OCI-LY1 (cell line): ENCODE measurements at regions not wholly inside any gene's neighbourhood (a gene's known extent, or its start where the extent isn't known, plus 50 kb on each side); places are given as distances from the start of the nearest gene placed in this dataset.
"Not testable (repeated sequence)": the region's sequence is repeated elsewhere in the genome, so short reads cannot be mapped to it uniquely, and the experiment has no call there.

Source experiments
- H2AFZ ChIP-seq: fragments of 200-600 bp; sonication (generic), shearing (Covaris generic); 2 replicates; pipeline ENCODE4 v1.6.0; 2014; ENCODE audit warnings: antibody characterized with exemption, mild to moderate bottlenecking, low read length
- H3F3A ChIP-seq: fragments of 200-600 bp; sonication (generic), shearing (Covaris generic); 2 replicates; pipeline ENCODE4 v1.6.0; 2014; ENCODE audit warnings: mild to moderate bottlenecking, antibody characterized with exemption, low read length, moderate library complexity; ENCODE audit not compliant: insufficient read depth
- H3K27ac ChIP-seq: fragments of 200-600 bp; sonication (generic); 2 replicates; pipeline ENCODE4 v1.5.1; 2014; ENCODE audit warnings: low read length, mixed run types, mild to moderate bottlenecking, low read depth; ENCODE audit not compliant: poor library complexity, severe bottlenecking
- H3K27me3 ChIP-seq: fragments of 200-600 bp; sonication (generic); 2 replicates; pipeline ENCODE4 v1.6.0; 2014; ENCODE audit warnings: antibody characterized with exemption, mild to moderate bottlenecking, low read length, moderate library complexity; ENCODE audit not compliant: insufficient read depth
- H3K36me3 ChIP-seq: fragments of 200-600 bp; sonication (generic); 2 replicates; pipeline ENCODE4 v1.6.1; 2014; ENCODE audit warnings: mild to moderate bottlenecking, antibody characterized with exemption, low read length, moderate library complexity, mixed read lengths; ENCODE audit not compliant: insufficient read depth
- H3K4me1 ChIP-seq: fragments of 200-600 bp; sonication (generic); 2 replicates; pipeline ENCODE4 v1.5.1; 2014; ENCODE audit warnings: mild to moderate bottlenecking, low read length, moderate library complexity; ENCODE audit not compliant: insufficient read depth, severe bottlenecking
- H3K4me2 ChIP-seq: fragments of 200-600 bp; sonication (generic), shearing (Covaris generic); 2 replicates; pipeline ENCODE4 v1.6.1; 2014; ENCODE audit warnings: low read length
- H3K4me3 ChIP-seq: fragments of 200-600 bp; sonication (generic); 2 replicates; pipeline ENCODE4 v1.5.1; 2014; ENCODE audit warnings: low read length, low read depth, mild to moderate bottlenecking, mixed read lengths; ENCODE audit not compliant: poor library complexity, severe bottlenecking
- H3K79me2 ChIP-seq: fragments of 200-600 bp; shearing (Covaris generic); 2 replicates; pipeline ENCODE4 v1.6.1; 2016; ENCODE audit warnings: mixed run types, low read length, mixed read lengths; ENCODE audit not compliant: insufficient read depth
- H3K9ac ChIP-seq: fragments of 200-600 bp; sonication (generic), shearing (Covaris generic); 2 replicates; pipeline ENCODE4 v1.6.1; 2014; ENCODE audit warnings: mild to moderate bottlenecking, low read length, mixed read lengths
- H3K9me2 ChIP-seq: fragments of 200-600 bp; sonication (generic), shearing (Covaris generic); 2 replicates; pipeline ENCODE4 v1.6.1; 2014; ENCODE audit warnings: low read depth, mild to moderate bottlenecking, low read length, mixed read lengths
- H3K9me3 ChIP-seq: fragments of 200-600 bp; shearing (Covaris generic); 2 replicates; pipeline ENCODE4 v1.6.1; 2014; ENCODE audit warnings: low read length, mixed read lengths
- H4K20me1 ChIP-seq: fragments of 200-600 bp; sonication (generic), shearing (Covaris generic); 2 replicates; pipeline ENCODE4 v1.6.0; 2016; ENCODE audit warnings: mild to moderate bottlenecking, low read length; ENCODE audit not compliant: insufficient read depth
- CTCF ChIP-seq: fragments of 200-600 bp; sonication (generic), shearing (Covaris generic); IDR thresholded peaks from 2 replicates; pipeline ENCODE4 v1.5.1; 2017; ENCODE audit warnings: mild to moderate bottlenecking, antibody characterized with exemption, low read length, moderate library complexity, mixed read lengths
- EZH2 ChIP-seq: fragments of 200-600 bp; sonication (generic), shearing (Covaris generic); IDR thresholded peaks from 2 replicates; pipeline ENCODE4 v1.8.0; 2017; ENCODE audit warnings: borderline replicate concordance, mixed run types, mild to moderate bottlenecking, antibody characterized with exemption, low read length, moderate library complexity, mixed read lengths

DNA sequence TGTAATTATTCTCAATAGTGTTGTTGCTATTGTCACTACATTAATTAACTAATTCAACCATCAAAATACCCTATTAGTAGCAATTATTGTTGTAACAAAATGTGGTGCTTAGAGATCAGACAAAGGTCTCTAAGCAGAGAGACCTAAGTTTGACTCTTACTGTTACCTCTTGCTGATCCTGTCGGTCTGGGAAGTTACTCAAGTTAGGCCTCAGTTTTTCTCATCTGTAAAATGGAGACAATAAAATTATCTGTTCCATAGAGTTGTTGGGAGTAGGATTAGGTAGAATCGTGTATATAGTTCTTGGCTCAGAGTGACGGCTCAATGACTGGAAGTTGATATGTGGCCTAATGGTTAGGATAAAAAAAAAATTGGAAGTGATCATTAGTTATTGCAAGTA, 69.8 kb upstream of the ARL8B start:
- no peak overlapping the region for H3K9ac ChIP-seq
- no peak for TF ChIP-seq EZH2
- no peak for TF ChIP-seq CTCF
- no peaks in the 10 kb centered on the region for H3K79me2 ChIP-seq
- peaks cover 3% of the 10 kb centered on the region; the same call in 1 of the 2 replicates for H3K9me3 ChIP-seq
- no peaks in the 10 kb centered on the region; the same call in 1 of the 2 replicates for H3K27me3 ChIP-seq
- no peaks in the 10 kb centered on the region for H3K4me1 ChIP-seq
- H3K36me3 ChIP-seq, result no peaks in the 10 kb centered on the region
- no peaks in the 10 kb centered on the region for H4K20me1 ChIP-seq
- no peak overlapping the region for H3K27ac ChIP-seq
- no peak overlapping the region for H3K4me2 ChIP-seq
- H3F3A ChIP-seq, result no peaks in the 10 kb centered on the region
- H3K4me3 ChIP-seq, result no peak overlapping the region
- no peaks in the 10 kb centered on the region for H3K9me2 ChIP-seq
- no peak overlapping the region for H2AFZ ChIP-seq

DNA sequence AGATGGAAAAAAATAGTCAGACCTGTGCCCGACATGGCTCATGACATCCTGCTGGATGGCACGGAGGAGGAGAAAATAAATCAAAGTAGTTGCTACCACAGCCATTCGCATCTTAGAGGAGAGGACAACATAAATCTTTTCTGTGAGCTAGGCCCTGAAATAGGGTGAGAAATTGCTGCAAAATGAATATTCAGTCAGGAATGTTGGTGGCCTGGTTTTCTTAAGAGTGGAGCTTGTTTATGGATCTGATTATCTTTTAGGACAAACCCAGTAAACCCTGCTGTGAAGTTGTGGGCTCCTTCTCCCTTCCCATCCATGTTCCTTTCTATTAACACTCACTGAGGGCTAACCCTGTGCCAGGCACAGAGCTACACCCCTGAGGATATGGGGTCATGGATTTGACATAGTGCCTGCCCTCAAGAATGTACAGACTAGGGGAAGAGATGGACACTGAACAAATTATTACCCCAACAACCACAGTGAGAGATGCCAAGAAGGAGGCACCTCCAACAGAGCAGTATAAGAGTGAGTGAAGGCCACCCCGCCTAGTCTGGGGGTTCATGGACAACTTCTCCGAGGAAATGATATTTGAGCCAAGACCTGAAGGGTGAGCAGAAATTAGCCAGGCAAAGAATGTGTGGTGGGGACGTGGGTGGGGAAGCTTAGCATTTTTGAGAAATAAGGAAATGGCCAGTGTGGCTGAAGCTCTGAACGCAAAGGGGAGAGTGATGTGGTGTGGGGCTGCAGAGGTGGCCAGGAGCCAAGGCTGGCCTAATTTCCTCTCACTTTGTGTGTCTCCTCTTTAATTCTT, 68.9 kb upstream of the ARL8B start:
- H3K4me1 ChIP-seq, result no peaks in the 10 kb centered on the region
- H3F3A ChIP-seq, result no peaks in the 10 kb centered on the region
- no peak overlapping the region for H3K9ac ChIP-seq
- TF ChIP-seq EZH2, result no peak
- no peak for TF ChIP-seq CTCF
- H3K9me2 ChIP-seq, result no peaks in the 10 kb centered on the region
- no peak overlapping the region for H2AFZ ChIP-seq
- no peaks in the 10 kb centered on the region for H3K36me3 ChIP-seq
- H3K27me3 ChIP-seq, result no peaks in the 10 kb centered on the region
- no peak overlapping the region for H3K4me2 ChIP-seq
- H3K9me3 ChIP-seq, result no peaks in the 10 kb centered on the region
- no peaks in the 10 kb centered on the region for H4K20me1 ChIP-seq
- no peak overlapping the region for H3K27ac ChIP-seq
- no peaks in the 10 kb centered on the region for H3K79me2 ChIP-seq
- H3K4me3 ChIP-seq, result no peak overlapping the region

GRCh38 chr3:5054098-5054497, 68.0 kb upstream of the ARL8B start:
- Histone ChIP-seq H3K27ac (no peak overlapping the region), H3K27me3 (no peaks in the 10 kb centered on the region), H3K9ac (no peak overlapping the region), H3K4me2 (no peak overlapping the region), H3F3A (no peaks in the 10 kb centered on the region), H4K20me1 (no peaks in the 10 kb centered on the region), H3K79me2 (no peaks in the 10 kb centered on the region), H3K9me2 (no peaks in the 10 kb centered on the region), H3K9me3 (no peaks in the 10 kb centered on the region), H2AFZ (no peak overlapping the region), H3K4me1 (no peaks in the 10 kb centered on the region), H3K36me3 (no peaks in the 10 kb centered on the region), H3K4me3 (no peak overlapping the region)
- TF ChIP-seq CTCF (no peak), EZH2 (no peak)

- H3K4me3 ChIP-seq, H3K9me3 ChIP-seq, H3K4me1 ChIP-seq, H4K20me1 ChIP-seq, H3K4me2 ChIP-seq, H2AFZ ChIP-seq, H3K36me3 ChIP-seq, H3K27ac ChIP-seq, H3K27me3 ChIP-seq, H3K79me2 ChIP-seq, H3K9me2 ChIP-seq, H3K9ac ChIP-seq, H3F3A ChIP-seq: not testable (repeated sequence)
Measured at GRCh38 chr3:5054579-5054978, 67.5 kb upstream of the ARL8B start.
